IgD-negative memory B cell (primary cell): ENCODE measurements at regions not wholly inside any gene's neighbourhood (a gene's known extent, or its start where the extent isn't known, plus 50 kb on each side); places are given as distances from the start of the nearest gene placed in this dataset.
"Not testable (repeated sequence)": the region's sequence is repeated elsewhere in the genome, so short reads cannot be mapped to it uniquely, and the experiment has no call there.

Experiments used
- H3K27ac Mint-ChIP-seq, 3 donors: one replicate each; pipeline ENCODE4 v1.8.0; 2020 to 2022; ENCODE audit warnings: mild to moderate bottlenecking in 3 of 3, mixed read lengths in 3 of 3, moderate library complexity in 1 of 3
- H3K27me3 Mint-ChIP-seq: one replicate; pipeline ENCODE4 v1.8.0; 2021; ENCODE audit warnings: mixed read lengths
- H3K36me3 Mint-ChIP-seq: one replicate; pipeline ENCODE4 v1.8.0; 2020; ENCODE audit warnings: mild to moderate bottlenecking, mixed read lengths
- H3K4me1 Mint-ChIP-seq, 3 donors: one replicate each; pipeline ENCODE4 v1.8.0; 2020 to 2022; ENCODE audit warnings: mixed read lengths in 3 of 3, mild to moderate bottlenecking in 1 of 3
- H3K4me3 Mint-ChIP-seq, 4 donors: one replicate each; pipeline ENCODE4 v1.8.0; 2020 to 2022; ENCODE audit warnings: mild to moderate bottlenecking in 4 of 4, mixed read lengths in 4 of 4, moderate library complexity in 3 of 4
- H3K9me3 Mint-ChIP-seq, 3 donors: one replicate each; pipeline ENCODE4 v1.8.0; 2020 to 2021; ENCODE audit warnings: mixed read lengths in 3 of 3, mild to moderate bottlenecking in 1 of 3

GRCh38 chr2:17388798-17389197 is 129.4 kb downstream of the RAD51AP2 start:
- Mint-ChIP-seq H3K36me3 (no peaks in the 10 kb centered on the region), H3K27me3 (peaks cover 8% of the 10 kb centered on the region), H3K9me3 (peaks cover 0 to 4% (median 2%) of the 10 kb centered on the region in 3 donors), H3K4me1 (no peaks in the 10 kb centered on the region), H3K27ac (no peak overlapping the region), H3K4me3 (no peak overlapping the region)

GRCh38 chr2:17387591-17387990 is 130.6 kb downstream of the RAD51AP2 start:
- Mint-ChIP-seq H3K36me3 (no peaks in the 10 kb centered on the region), H3K9me3 (peaks cover 0 to 2% (median 0%) of the 10 kb centered on the region in 3 donors), H3K4me1 (no peaks in the 10 kb centered on the region), H3K4me3 (no peak overlapping the region), H3K27ac (no peak overlapping the region), H3K27me3 (peaks cover 8% of the 10 kb centered on the region)

DNA sequence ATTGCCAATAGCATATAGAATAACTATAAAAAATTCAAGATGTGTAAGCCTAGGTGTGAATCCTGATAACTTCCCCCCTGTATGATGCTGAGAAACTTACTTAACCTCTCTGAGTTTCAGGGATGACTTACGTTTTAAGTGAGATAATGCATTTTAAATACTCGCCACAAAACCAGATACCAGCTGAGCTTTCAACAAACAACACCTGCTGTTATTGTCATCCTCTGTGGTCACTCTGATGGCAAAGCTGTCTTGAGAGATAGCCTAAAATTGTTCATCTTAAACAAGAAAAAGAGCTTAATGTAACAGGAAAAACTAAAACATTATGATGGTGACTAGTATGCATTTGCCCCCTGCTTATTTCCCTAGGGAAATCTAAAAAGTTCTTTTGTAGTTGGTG is 131.5 kb downstream of the RAD51AP2 start:
- Mint-ChIP-seq H3K4me3 (no peak overlapping the region), H3K27ac (no peak overlapping the region), H3K9me3 (peaks cover 0 to 2% (median 0%) of the 10 kb centered on the region in 3 donors), H3K4me1 (no peaks in the 10 kb centered on the region), H3K36me3 (no peaks in the 10 kb centered on the region), H3K27me3 (peaks cover 8% of the 10 kb centered on the region)

DNA sequence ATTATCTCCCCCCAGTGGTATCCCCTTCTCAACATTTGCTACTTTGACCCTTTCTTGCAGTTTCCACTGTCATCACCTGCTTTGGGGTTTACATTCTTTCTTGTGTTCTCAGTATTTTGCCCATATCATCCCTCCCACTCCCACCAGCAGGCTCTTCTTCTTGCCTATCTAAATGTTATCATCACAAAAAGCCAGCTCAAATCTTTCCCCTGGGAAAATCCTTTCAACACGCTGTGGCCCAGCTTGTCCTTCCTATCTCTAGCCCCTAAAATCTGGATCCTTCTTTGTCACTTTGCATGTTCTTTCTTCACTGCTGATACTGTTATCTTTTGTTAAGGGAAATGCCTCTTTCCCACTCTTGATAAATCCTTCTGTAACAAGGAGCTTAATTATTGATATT is 138.2 kb downstream of the RAD51AP2 start:
- no peaks in the 10 kb centered on the region for H3K4me1 Mint-ChIP-seq
- peaks cover 0 to 4% (median 2%) of the 10 kb centered on the region in 3 donors for H3K9me3 Mint-ChIP-seq
- peaks cover 8% of the 10 kb centered on the region for H3K27me3 Mint-ChIP-seq
- H3K4me3 Mint-ChIP-seq: no peak overlapping the region
- H3K27ac Mint-ChIP-seq: no peak overlapping the region
- H3K36me3 Mint-ChIP-seq: no peaks in the 10 kb centered on the region

DNA sequence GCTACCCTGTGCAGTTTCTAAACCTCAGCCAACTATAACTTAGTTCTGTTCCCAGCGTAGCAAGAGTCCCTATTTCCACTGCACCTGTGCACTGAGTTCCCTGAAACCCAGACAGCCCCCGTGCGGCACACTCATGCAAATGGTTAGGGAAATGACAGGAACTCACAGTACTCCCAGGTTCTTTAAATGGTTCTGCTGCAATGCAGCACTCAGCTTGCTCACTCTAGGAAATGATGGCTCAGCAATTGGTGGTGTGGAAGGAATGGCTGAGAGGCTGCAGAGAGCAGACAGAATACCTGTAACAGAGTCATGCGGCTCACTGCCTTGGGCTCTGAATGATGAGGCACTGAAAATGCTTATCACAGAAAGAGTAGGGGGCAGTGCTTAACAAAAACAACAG is 143.0 kb downstream of the RAD51AP2 start:
- no peak overlapping the region for H3K27ac Mint-ChIP-seq

GRCh38 chr2:17373741-17374140 is 144.5 kb downstream of the RAD51AP2 start:
- peaks cover 2 to 12% (median 6%) of the 10 kb centered on the region in 3 donors for H3K9me3 Mint-ChIP-seq
- H3K4me1 Mint-ChIP-seq: no peaks in the 10 kb centered on the region
- H3K27me3 Mint-ChIP-seq: peaks cover 6% of the 10 kb centered on the region
- no peaks in the 10 kb centered on the region for H3K36me3 Mint-ChIP-seq
- H3K4me3 Mint-ChIP-seq: no peak overlapping the region
- no peak overlapping the region for H3K27ac Mint-ChIP-seq

More for the DNA sequence above, 143.0 kb downstream of the RAD51AP2 start:
- no peak overlapping the region for H3K4me3 Mint-ChIP-seq
- no peaks in the 10 kb centered on the region for H3K4me1 Mint-ChIP-seq
- peaks cover 0 to 12% (median 2%) of the 10 kb centered on the region in 3 donors for H3K9me3 Mint-ChIP-seq
- peaks cover 7% of the 10 kb centered on the region for H3K27me3 Mint-ChIP-seq
- H3K36me3 Mint-ChIP-seq: no peaks in the 10 kb centered on the region

GRCh38 chr2:17373041-17373440 is 145.2 kb downstream of the RAD51AP2 start:
- Mint-ChIP-seq H3K27ac (no peak overlapping the region), H3K9me3 (peaks cover 2 to 8% (median 6%) of the 10 kb centered on the region in 3 donors), H3K4me3 (no peak overlapping the region), H3K27me3 (peaks cover 6% of the 10 kb centered on the region), H3K4me1 (no peaks in the 10 kb centered on the region), H3K36me3 (no peaks in the 10 kb centered on the region)

GRCh38 chr2:17363846-17364245 is 154.4 kb downstream of the RAD51AP2 start:
- no peak overlapping the region for H3K4me3 Mint-ChIP-seq
- peaks cover 2% of the 10 kb centered on the region for H3K27me3 Mint-ChIP-seq
- H3K9me3 Mint-ChIP-seq: peaks cover 5 to 13% (median 5%) of the 10 kb centered on the region in 3 donors
- no peaks in the 10 kb centered on the region for H3K4me1 Mint-ChIP-seq
- no peaks in the 10 kb centered on the region for H3K36me3 Mint-ChIP-seq
- H3K27ac Mint-ChIP-seq: no peak overlapping the region

- H3K27ac Mint-ChIP-seq: no peak overlapping the region
- no peak overlapping the region for H3K4me3 Mint-ChIP-seq
- H3K4me1 Mint-ChIP-seq: no peaks in the 10 kb centered on the region
- H3K27me3 Mint-ChIP-seq: peaks cover under 1% of the 10 kb centered on the region
- peaks cover 5 to 13% (median 5%) of the 10 kb centered on the region in 3 donors for H3K9me3 Mint-ChIP-seq
- no peaks in the 10 kb centered on the region for H3K36me3 Mint-ChIP-seq
Measured at GRCh38 chr2:17362956-17363355, 155.3 kb downstream of the RAD51AP2 start.

- H3K9me3 Mint-ChIP-seq: peaks cover 0 to 3% (median 0%) of the 10 kb centered on the region in 3 donors
- H3K27ac Mint-ChIP-seq: no peak overlapping the region
- peaks cover 4% of the 10 kb centered on the region for H3K27me3 Mint-ChIP-seq
- no peaks in the 10 kb centered on the region for H3K4me1 Mint-ChIP-seq
- no peak overlapping the region for H3K4me3 Mint-ChIP-seq
- no peaks in the 10 kb centered on the region for H3K36me3 Mint-ChIP-seq
Measured at GRCh38 chr2:17355608-17356329, 162.5 kb downstream of the RAD51AP2 start.

DNA sequence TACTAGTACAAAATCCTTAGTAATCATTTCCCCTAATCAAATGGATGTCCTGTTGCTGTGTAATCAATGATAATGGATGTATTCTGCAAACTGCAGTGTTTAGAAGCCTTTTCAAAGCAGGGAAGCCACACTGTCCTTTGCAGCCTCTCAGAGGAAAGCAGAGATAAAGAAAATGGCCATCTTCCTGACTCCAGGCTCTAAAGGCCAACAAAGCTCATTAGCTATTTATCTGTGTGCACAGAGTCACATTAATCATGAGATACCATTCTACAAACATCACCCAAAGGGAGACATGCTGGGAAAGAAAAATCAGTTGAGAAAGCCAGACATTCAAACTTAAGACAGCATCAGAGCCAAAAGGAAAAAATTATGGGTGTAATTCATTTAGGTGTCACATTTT is 165.0 kb downstream of the RAD51AP2 start:
- Mint-ChIP-seq H3K4me1 (no peaks in the 10 kb centered on the region), H3K36me3 (no peaks in the 10 kb centered on the region), H3K4me3 (no peak overlapping the region), H3K27ac (no peak overlapping the region), H3K27me3 (peaks cover 4% of the 10 kb centered on the region), H3K9me3 (peaks cover 0 to 7% (median 1%) of the 10 kb centered on the region in 3 donors)

GRCh38 chr2:17342692-17343091 is 175.5 kb downstream of the RAD51AP2 start:
- not testable (repeated sequence) for H3K27me3 Mint-ChIP-seq, H3K27ac Mint-ChIP-seq, H3K4me1 Mint-ChIP-seq, H3K9me3 Mint-ChIP-seq, H3K36me3 Mint-ChIP-seq, H3K4me3 Mint-ChIP-seq

DNA sequence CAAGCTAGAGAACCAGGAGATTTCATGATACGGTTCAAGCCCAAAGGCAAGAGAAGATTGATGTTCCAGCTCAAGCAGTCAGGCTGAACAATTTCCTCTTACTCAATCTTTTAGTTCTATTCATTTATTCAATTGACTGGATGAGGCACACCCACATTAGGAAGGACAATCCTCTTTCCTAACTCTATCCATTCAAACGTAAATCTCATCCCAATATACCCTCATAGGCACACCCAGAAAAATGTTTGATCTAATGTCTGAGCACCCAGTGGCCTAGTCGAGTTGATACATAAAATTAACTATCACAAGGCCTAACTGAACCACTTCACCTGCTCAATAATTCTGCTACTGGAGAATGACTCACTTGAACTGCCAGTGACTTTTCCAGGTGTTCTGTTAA is 180.7 kb downstream of the RAD51AP2 start:
- H3K27me3 Mint-ChIP-seq: no peaks in the 10 kb centered on the region
- no peaks in the 10 kb centered on the region for H3K4me1 Mint-ChIP-seq
- H3K36me3 Mint-ChIP-seq: peaks cover 1% of the 10 kb centered on the region
- H3K4me3 Mint-ChIP-seq: no peak overlapping the region
- H3K27ac Mint-ChIP-seq: no peak overlapping the region
- peaks cover 0 to 2% (median 0%) of the 10 kb centered on the region in 3 donors for H3K9me3 Mint-ChIP-seq

DNA sequence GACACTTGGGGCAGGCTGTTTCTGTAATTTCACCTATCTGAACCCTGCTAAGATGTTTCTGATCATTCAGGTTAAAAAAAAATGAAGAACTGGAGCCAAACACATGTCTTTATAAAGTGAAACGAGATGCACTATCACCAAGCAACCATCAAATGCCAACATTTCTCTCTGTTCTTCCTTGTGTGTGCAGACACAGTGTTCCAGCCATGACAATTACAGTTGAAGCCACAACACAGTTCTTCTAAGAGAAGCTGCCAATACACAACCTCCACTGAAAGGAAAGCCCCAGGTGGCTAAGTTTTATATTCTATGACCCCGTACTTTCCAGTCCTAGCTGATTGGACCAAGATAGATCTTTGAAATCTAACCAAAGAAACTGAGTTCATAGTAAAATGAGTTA is 181.8 kb downstream of the RAD51AP2 start:
- H3K27me3 Mint-ChIP-seq: no peaks in the 10 kb centered on the region
- H3K4me3 Mint-ChIP-seq: no peak overlapping the region
- peaks cover 1% of the 10 kb centered on the region for H3K36me3 Mint-ChIP-seq
- no peak overlapping the region for H3K27ac Mint-ChIP-seq
- no peaks in the 10 kb centered on the region for H3K4me1 Mint-ChIP-seq
- H3K9me3 Mint-ChIP-seq: peaks cover 0 to 2% (median 0%) of the 10 kb centered on the region in 3 donors

GRCh38 chr2:17334300-17334699 is 183.9 kb downstream of the RAD51AP2 start:
- H3K4me3 Mint-ChIP-seq: no peak overlapping the region
- no peak overlapping the region for H3K27ac Mint-ChIP-seq
- H3K36me3 Mint-ChIP-seq: no peaks in the 10 kb centered on the region
- no peaks in the 10 kb centered on the region for H3K27me3 Mint-ChIP-seq
- H3K9me3 Mint-ChIP-seq: no peaks in the 10 kb centered on the region
- H3K4me1 Mint-ChIP-seq: no peaks in the 10 kb centered on the region

DNA sequence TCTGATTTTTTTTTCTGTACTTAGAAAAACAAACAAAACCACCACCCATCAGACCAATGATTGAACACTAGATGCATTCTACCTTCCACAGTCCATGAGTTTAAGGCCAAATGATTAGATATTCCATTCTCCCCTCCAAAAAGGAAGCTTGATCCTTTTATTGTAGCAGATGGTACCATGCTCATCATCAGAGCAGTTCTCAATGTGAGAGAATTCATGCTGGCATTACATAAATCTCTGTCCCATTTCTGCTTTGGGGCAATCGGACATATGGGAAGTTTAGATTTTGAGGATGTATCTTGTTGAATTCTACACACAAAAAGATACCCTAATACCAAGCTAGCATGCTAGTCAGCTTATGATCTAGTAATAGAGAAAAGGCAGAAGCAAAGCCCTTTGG is 186.6 kb downstream of the RAD51AP2 start:
- no peak overlapping the region for H3K27ac Mint-ChIP-seq
- no peaks in the 10 kb centered on the region for H3K4me1 Mint-ChIP-seq
- no peaks in the 10 kb centered on the region for H3K9me3 Mint-ChIP-seq
- H3K27me3 Mint-ChIP-seq: no peaks in the 10 kb centered on the region
- no peak overlapping the region for H3K4me3 Mint-ChIP-seq
- H3K36me3 Mint-ChIP-seq: no peaks in the 10 kb centered on the region
